ENCODE measurements at regions not wholly inside any gene's neighbourhood (a gene's known extent, or its start where the extent isn't known, plus 50 kb on each side); places are given as distances from the start of the nearest gene placed in this dataset.
"Not testable (repeated sequence)": the region's sequence is repeated elsewhere in the genome, so short reads cannot be mapped to it uniquely, and the experiment has no call there.

- H3K27ac ChIP-seq (ENCODE audit: low read depth, low read length) = no peak overlapping the region
- Mint-ChIP-seq H3K27ac (no peak overlapping the region), H3K4me3 (no peak overlapping the region), H3K9me3 (peaks cover 24% of the 10 kb centered on the region), H3K27me3 (ENCODE audit: insufficient read depth) (no peaks in the 10 kb centered on the region), H3K4me1 (peaks cover 13% of the 10 kb centered on the region), H3K36me3 (ENCODE audit: low read depth) (peaks cover 4% of the 10 kb centered on the region)
- no peaks in the 10 kb centered on the region for H3K27me3 ChIP-seq (ENCODE audit: control insufficient read depth, insufficient read depth, low read length, poor library complexity, severe bottlenecking)
- peaks cover 5% of the 10 kb centered on the region for H3K9me3 ChIP-seq (ENCODE audit: control insufficient read depth, low read length)
- no peaks in the 10 kb centered on the region for H3K4me1 ChIP-seq (ENCODE audit: control insufficient read depth, insufficient read depth, low read length)
- no peak for DNase-seq
- no peaks in the 10 kb centered on the region for H3K36me3 ChIP-seq (ENCODE audit: control insufficient read depth, insufficient read depth, low read length)
- no peak overlapping the region for H3K4me3 ChIP-seq (ENCODE audit: low read length)
- 62% methylated on average over 1 of the region's 1 CpG; no CpG with 5 or more reads in 1 of the 2 experiments for WGBS, 2 experiments (ENCODE audit: insufficient coverage in 1 of 2, insufficient read length in 1 of 2)
- TF ChIP-seq CTCF (conservative IDR thresholded peaks at IDR 0.05) = no peak
- H3K9ac ChIP-seq (ENCODE audit: extremely low read depth, low read length, poor library complexity, severe bottlenecking) = no peak overlapping the region
Measured at GRCh38 chr18:1090758-1091157, 186.1 kb downstream of the ADCYAP1 start.

DNA sequence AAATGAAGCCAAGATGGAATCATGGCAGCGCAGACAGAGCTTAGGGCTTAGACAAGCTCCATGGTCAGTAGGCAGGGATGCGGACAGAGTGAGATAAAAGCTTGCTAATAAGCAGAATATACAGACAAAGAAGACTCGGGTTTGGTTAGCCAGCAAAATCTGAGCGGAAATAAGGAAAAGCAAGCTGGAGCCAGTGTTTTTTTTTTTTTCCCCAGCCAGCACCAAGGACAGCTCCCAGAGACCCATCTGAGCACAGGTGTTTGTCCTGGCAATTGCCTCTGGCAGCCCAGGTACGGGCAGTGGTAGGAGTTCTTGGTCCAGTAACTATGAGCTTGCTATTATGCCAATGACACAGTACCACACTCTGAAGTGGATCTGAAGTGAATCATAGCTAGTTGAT is 187.6 kb downstream of the ADCYAP1 start:
- Mint-ChIP-seq H3K9me3 (peaks cover 12% of the 10 kb centered on the region), H3K4me3 (no peak overlapping the region), H3K36me3 (ENCODE audit: low read depth) (peaks cover 3% of the 10 kb centered on the region), H3K4me1 (peaks cover 13% of the 10 kb centered on the region), H3K27me3 (ENCODE audit: insufficient read depth) (no peaks in the 10 kb centered on the region), H3K27ac (no peak overlapping the region)
- no peak overlapping the region for H3K27ac ChIP-seq (ENCODE audit: low read depth, low read length)
- peak; percentile 86 for DNase-seq
- no peak overlapping the region for H3K9ac ChIP-seq (ENCODE audit: extremely low read depth, low read length, poor library complexity, severe bottlenecking)
- no peaks in the 10 kb centered on the region for H3K27me3 ChIP-seq (ENCODE audit: control insufficient read depth, insufficient read depth, low read length, poor library complexity, severe bottlenecking)
- H3K4me3 ChIP-seq (ENCODE audit: low read length) = no peak overlapping the region
- no peaks in the 10 kb centered on the region for H3K36me3 ChIP-seq (ENCODE audit: control insufficient read depth, insufficient read depth, low read length)
- 83 to 92% methylated on average over 5 of the region's 5 CpGs for WGBS, 2 experiments (ENCODE audit: insufficient coverage in 1 of 2, insufficient read length in 1 of 2)
- H3K4me1 ChIP-seq (ENCODE audit: control insufficient read depth, insufficient read depth, low read length) = no peaks in the 10 kb centered on the region
- no peak for TF ChIP-seq CTCF (conservative IDR thresholded peaks at IDR 0.05)
- no peaks in the 10 kb centered on the region for H3K9me3 ChIP-seq (ENCODE audit: control insufficient read depth, low read length)

DNA sequence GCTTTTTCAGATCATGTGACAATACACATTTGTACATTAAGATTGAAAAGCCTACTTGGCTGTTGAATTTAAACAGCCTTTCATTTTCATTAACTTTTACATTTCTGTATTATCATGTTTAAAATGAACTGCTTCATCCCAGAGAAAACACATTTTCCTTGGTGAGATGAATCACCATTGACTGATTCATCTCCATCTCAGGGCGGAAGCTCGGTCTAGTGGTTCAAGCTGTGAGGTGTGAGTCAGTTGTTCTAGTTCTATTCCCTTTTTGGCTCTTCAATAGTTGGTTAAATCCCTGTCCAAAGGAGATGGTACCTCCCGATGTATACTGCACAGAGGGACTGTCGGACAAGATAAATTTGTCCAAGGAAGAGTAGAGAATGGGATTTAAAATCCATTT is 189.7 kb downstream of the ADCYAP1 start:
- H3K36me3 ChIP-seq (ENCODE audit: control insufficient read depth, insufficient read depth, low read length) = no peaks in the 10 kb centered on the region
- Mint-ChIP-seq H3K9me3 (peaks cover 6% of the 10 kb centered on the region), H3K27ac (no peak overlapping the region), H3K27me3 (ENCODE audit: insufficient read depth) (no peaks in the 10 kb centered on the region), H3K4me1 (peaks cover 5% of the 10 kb centered on the region), H3K36me3 (ENCODE audit: low read depth) (peaks cover 4% of the 10 kb centered on the region), H3K4me3 (no peak overlapping the region)
- no peaks in the 10 kb centered on the region for H3K4me1 ChIP-seq (ENCODE audit: control insufficient read depth, insufficient read depth, low read length)
- no peak overlapping the region for H3K9ac ChIP-seq (ENCODE audit: extremely low read depth, low read length, poor library complexity, severe bottlenecking)
- DNase-seq = no peak
- H3K9me3 ChIP-seq (ENCODE audit: control insufficient read depth, low read length) = no peaks in the 10 kb centered on the region
- no peak overlapping the region for H3K4me3 ChIP-seq (ENCODE audit: low read length)
- 89 to 95% methylated on average over 4 of the region's 4 CpGs for WGBS, 2 experiments (ENCODE audit: insufficient coverage in 1 of 2, insufficient read length in 1 of 2)
- TF ChIP-seq CTCF (conservative IDR thresholded peaks at IDR 0.05) = no peak
- H3K27me3 ChIP-seq (ENCODE audit: control insufficient read depth, insufficient read depth, low read length, poor library complexity, severe bottlenecking) = no peaks in the 10 kb centered on the region
- H3K27ac ChIP-seq (ENCODE audit: low read depth, low read length) = no peak overlapping the region

GRCh38 chr18:1097991-1098735 is 193.5 kb downstream of the ADCYAP1 start:
- not testable (repeated sequence) for H3K4me3 ChIP-seq (ENCODE audit: low read length); H3K36me3 ChIP-seq (ENCODE audit: control insufficient read depth, insufficient read depth, low read length); H3K27ac ChIP-seq (ENCODE audit: low read depth, low read length); H3K4me3 Mint-ChIP-seq; H3K9ac ChIP-seq (ENCODE audit: extremely low read depth, low read length, poor library complexity, severe bottlenecking); H3K27me3 ChIP-seq (ENCODE audit: control insufficient read depth, insufficient read depth, low read length, poor library complexity, severe bottlenecking); H3K27ac Mint-ChIP-seq; H3K4me1 Mint-ChIP-seq; H3K36me3 Mint-ChIP-seq (ENCODE audit: low read depth); H3K9me3 ChIP-seq (ENCODE audit: control insufficient read depth, low read length); H3K4me1 ChIP-seq (ENCODE audit: control insufficient read depth, insufficient read depth, low read length); H3K9me3 Mint-ChIP-seq; H3K27me3 Mint-ChIP-seq (ENCODE audit: insufficient read depth)
- peak; percentile 33 for DNase-seq
- 88 to 94% methylated on average over 10 to 51 of the region's 51 CpGs for WGBS, 2 experiments (ENCODE audit: insufficient coverage in 1 of 2, insufficient read length in 1 of 2)
